Stimulated activated naive B cell treated with anti-CD40 and anti-IgM and Interleukin-4, amounts not matched to agents 10 μg/mL and 1 μg/mL and 100 μg/mL, for 72 hours (primary cell): ENCODE measurements at regions not wholly inside any gene's neighbourhood (a gene's known extent, or its start where the extent isn't known, plus 50 kb on each side); places are given as distances from the start of the nearest gene placed in this dataset.

Experiments used
- ATAC-seq, 2 donors: fragments of 150-1000 bp; cut with Tn5 transposase; replicated peaks; 2 replicates each; pipeline ENCODE4 v1.10.0; 2021; ENCODE audit warnings: moderate library complexity in 1 of 2
- DNase-seq: peaks from one replicate; pipeline ENCODE4 v3.0.0; 2021
- H3K27ac Mint-ChIP-seq: one replicate; pipeline ENCODE4 v1.8.0; 2022; ENCODE audit warnings: mild to moderate bottlenecking, mixed read lengths
- H3K27me3 Mint-ChIP-seq, 2 donors: one replicate each; pipeline ENCODE4 v1.8.0; 2022; ENCODE audit warnings: mixed read lengths in 2 of 2
- H3K36me3 Mint-ChIP-seq, 2 donors: one replicate each; pipeline ENCODE4 v1.8.0; 2022; ENCODE audit warnings: mixed read lengths in 2 of 2, mild to moderate bottlenecking in 1 of 2
- H3K4me1 Mint-ChIP-seq, 2 donors: one replicate each; pipeline ENCODE4 v1.8.0; 2022; ENCODE audit warnings: mixed read lengths in 2 of 2, mild to moderate bottlenecking in 1 of 2
- H3K4me3 Mint-ChIP-seq, 2 donors: one replicate each; pipeline ENCODE4 v1.8.0; 2022; ENCODE audit warnings: mild to moderate bottlenecking in 2 of 2, mixed read lengths in 2 of 2, moderate library complexity in 1 of 2
- H3K9me3 Mint-ChIP-seq, 2 donors: one replicate each; pipeline ENCODE4 v1.8.0; 2022; ENCODE audit warnings: mixed read lengths in 2 of 2, mild to moderate bottlenecking in 1 of 2

GRCh38 chr7:138398857-138399256 is 61.2 kb upstream of the TRIM24 start:
- Mint-ChIP-seq H3K4me3 (no peak overlapping the region), H3K27me3 (no peaks in the 10 kb centered on the region), H3K4me1 (no peaks in the 10 kb centered on the region), H3K27ac (no peak overlapping the region), H3K9me3 (peaks cover 0 to 3% of the 10 kb centered on the region in 2 donors), H3K36me3 (no peaks in the 10 kb centered on the region)
- ATAC-seq: no peak
- no peak for DNase-seq

- DNase-seq (no peak), ATAC-seq (no peak)
- Mint-ChIP-seq H3K27ac (no peak overlapping the region), H3K27me3 (no peaks in the 10 kb centered on the region), H3K36me3 (no peaks in the 10 kb centered on the region), H3K4me3 (no peak overlapping the region), H3K9me3 (peaks cover 0 to 6% of the 10 kb centered on the region in 2 donors), H3K4me1 (no peaks in the 10 kb centered on the region)
Measured at GRCh38 chr7:138400400-138400886, 59.6 kb upstream of the TRIM24 start.

GRCh38 chr7:138402749-138403148 is 57.3 kb upstream of the TRIM24 start:
- Mint-ChIP-seq H3K36me3 (no peaks in the 10 kb centered on the region), H3K4me1 (no peaks in the 10 kb centered on the region), H3K9me3 (peaks cover 0 to 6% of the 10 kb centered on the region in 2 donors), H3K4me3 (no peak overlapping the region), H3K27ac (no peak overlapping the region), H3K27me3 (no peaks in the 10 kb centered on the region)
- no peak for ATAC-seq
- no peak for DNase-seq

- H3K4me1 Mint-ChIP-seq: no peaks in the 10 kb centered on the region
- no peak overlapping the region for H3K27ac Mint-ChIP-seq
- H3K27me3 Mint-ChIP-seq: no peaks in the 10 kb centered on the region
- DNase-seq (no peak), ATAC-seq (no peak)
- H3K4me3 Mint-ChIP-seq: no peak overlapping the region
- no peaks in the 10 kb centered on the region for H3K36me3 Mint-ChIP-seq
- peaks cover 0 to 6% of the 10 kb centered on the region in 2 donors for H3K9me3 Mint-ChIP-seq
Measured at GRCh38 chr7:138405496-138405895, 54.6 kb upstream of the TRIM24 start.

GRCh38 chr7:138407792-138408191 is 52.3 kb upstream of the TRIM24 start:
- no peak for DNase-seq
- ATAC-seq: no peak
- H3K36me3 Mint-ChIP-seq: no peaks in the 10 kb centered on the region
- H3K9me3 Mint-ChIP-seq: peaks cover 0 to 8% of the 10 kb centered on the region in 2 donors
- no peaks in the 10 kb centered on the region for H3K27me3 Mint-ChIP-seq
- H3K4me1 Mint-ChIP-seq: no peaks in the 10 kb centered on the region
- no peak overlapping the region for H3K27ac Mint-ChIP-seq
- no peak overlapping the region for H3K4me3 Mint-ChIP-seq
